ENCODE measurements at regions not wholly inside any gene's neighbourhood (a gene's known extent, or its start where the extent isn't known, plus 50 kb on each side); places are given as distances from the start of the nearest gene placed in this dataset.

DNA sequence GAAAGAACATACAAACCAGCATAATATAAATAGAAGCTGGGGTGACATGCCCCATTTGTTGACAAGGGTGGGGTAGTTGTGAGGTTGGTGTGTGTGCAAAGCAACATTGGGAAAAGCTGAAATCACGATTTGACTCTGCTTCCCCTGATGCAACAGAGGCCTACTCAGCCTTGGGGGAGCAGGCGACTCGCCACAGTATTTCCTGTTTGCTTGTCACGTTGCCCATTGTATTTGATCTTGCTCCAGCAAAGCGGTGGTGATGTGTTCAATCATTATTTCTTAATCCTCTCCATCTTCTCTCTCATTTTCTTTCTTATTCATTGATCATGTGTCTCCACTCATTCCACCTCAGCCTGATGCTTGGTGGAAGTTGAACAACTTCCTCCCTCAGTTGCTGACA is 165.8 kb upstream of the CITED2 start:
- WGBS, 4 donors, result 55 to 79% (median 67%) methylated on average over 5 of the region's 5 CpGs

GRCh38 chr6:139539852-139540251 is 165.4 kb upstream of the CITED2 start:
- DNase-seq, result peak in 6 of 7 donors; percentile 30 to 55 (median 32)
- Histone ChIP-seq H3K4me1 (replicated peaks in 1 of 2) (peaks cover 0 to under 1% of the 10 kb centered on the region in 2 donors), H3K4me3 (no peak overlapping the region), H3K36me3 (replicated peaks in 1 of 2) (no peaks in the 10 kb centered on the region), H3K27me3 (no peaks in the 10 kb centered on the region), H3K9me3 (replicated peaks in 1 of 3) (no peaks in the 10 kb centered on the region), H3K27ac (no peak overlapping the region)
- TF ChIP-seq POLR2A (IDR thresholded peaks at IDR 0.05), result no peak
- TF ChIP-seq, protein P1, sequence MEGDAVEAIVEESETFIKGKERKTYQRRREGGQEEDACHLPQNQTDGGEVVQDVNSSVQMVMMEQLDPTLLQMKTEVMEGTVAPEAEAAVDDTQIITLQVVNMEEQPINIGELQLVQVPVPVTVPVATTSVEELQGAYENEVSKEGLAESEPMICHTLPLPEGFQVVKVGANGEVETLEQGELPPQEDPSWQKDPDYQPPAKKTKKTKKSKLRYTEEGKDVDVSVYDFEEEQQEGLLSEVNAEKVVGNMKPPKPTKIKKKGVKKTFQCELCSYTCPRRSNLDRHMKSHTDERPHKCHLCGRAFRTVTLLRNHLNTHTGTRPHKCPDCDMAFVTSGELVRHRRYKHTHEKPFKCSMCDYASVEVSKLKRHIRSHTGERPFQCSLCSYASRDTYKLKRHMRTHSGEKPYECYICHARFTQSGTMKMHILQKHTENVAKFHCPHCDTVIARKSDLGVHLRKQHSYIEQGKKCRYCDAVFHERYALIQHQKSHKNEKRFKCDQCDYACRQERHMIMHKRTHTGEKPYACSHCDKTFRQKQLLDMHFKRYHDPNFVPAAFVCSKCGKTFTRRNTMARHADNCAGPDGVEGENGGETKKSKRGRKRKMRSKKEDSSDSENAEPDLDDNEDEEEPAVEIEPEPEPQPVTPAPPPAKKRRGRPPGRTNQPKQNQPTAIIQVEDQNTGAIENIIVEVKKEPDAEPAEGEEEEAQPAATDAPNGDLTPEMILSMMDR (IDR thresholded peaks at IDR 0.05), result no peak
- intact Hi-C loops (cut with DNase I), result no loop called here
- WGBS, 4 donors, result 76 to 94% (median 88%) methylated on average over 12 of the region's 12 CpGs

More for the DNA sequence above, 165.8 kb upstream of the CITED2 start:
- Histone ChIP-seq H3K9me3 (replicated peaks in 1 of 3) (no peaks in the 10 kb centered on the region), H3K36me3 (replicated peaks in 1 of 2) (no peaks in the 10 kb centered on the region), H3K27me3 (no peaks in the 10 kb centered on the region), H3K27ac (no peak overlapping the region), H3K4me3 (no peak overlapping the region), H3K4me1 (replicated peaks in 1 of 2) (peaks cover 4 to 5% of the 10 kb centered on the region in 2 donors)
- intact Hi-C loops (cut with DNase I), result no loop called here
- peak in 1 of 7 donors; percentile 9 for DNase-seq
- TF ChIP-seq POLR2A (IDR thresholded peaks at IDR 0.05), result no peak
- TF ChIP-seq, protein P1 (IDR thresholded peaks at IDR 0.05), result no peak

- no peak for DNase-seq
- Histone ChIP-seq H3K4me1 (replicated peaks in 1 of 2) (peaks cover 0 to 10% of the 10 kb centered on the region in 2 donors), H3K4me3 (no peak overlapping the region), H3K9me3 (replicated peaks in 1 of 3) (no peaks in the 10 kb centered on the region), H3K36me3 (replicated peaks in 1 of 2) (no peaks in the 10 kb centered on the region), H3K27me3 (no peaks in the 10 kb centered on the region), H3K27ac (no peak overlapping the region)
- intact Hi-C loops (cut with DNase I), result no loop called here
- TF ChIP-seq POLR2A (IDR thresholded peaks at IDR 0.05), result no peak
- TF ChIP-seq, protein P1 (IDR thresholded peaks at IDR 0.05), result no peak
- WGBS, 4 donors, result 92 to 96% (median 95%) methylated on average over 7 of the region's 7 CpGs
Measured at GRCh38 chr6:139538366-139538765, 163.9 kb upstream of the CITED2 start.

DNA sequence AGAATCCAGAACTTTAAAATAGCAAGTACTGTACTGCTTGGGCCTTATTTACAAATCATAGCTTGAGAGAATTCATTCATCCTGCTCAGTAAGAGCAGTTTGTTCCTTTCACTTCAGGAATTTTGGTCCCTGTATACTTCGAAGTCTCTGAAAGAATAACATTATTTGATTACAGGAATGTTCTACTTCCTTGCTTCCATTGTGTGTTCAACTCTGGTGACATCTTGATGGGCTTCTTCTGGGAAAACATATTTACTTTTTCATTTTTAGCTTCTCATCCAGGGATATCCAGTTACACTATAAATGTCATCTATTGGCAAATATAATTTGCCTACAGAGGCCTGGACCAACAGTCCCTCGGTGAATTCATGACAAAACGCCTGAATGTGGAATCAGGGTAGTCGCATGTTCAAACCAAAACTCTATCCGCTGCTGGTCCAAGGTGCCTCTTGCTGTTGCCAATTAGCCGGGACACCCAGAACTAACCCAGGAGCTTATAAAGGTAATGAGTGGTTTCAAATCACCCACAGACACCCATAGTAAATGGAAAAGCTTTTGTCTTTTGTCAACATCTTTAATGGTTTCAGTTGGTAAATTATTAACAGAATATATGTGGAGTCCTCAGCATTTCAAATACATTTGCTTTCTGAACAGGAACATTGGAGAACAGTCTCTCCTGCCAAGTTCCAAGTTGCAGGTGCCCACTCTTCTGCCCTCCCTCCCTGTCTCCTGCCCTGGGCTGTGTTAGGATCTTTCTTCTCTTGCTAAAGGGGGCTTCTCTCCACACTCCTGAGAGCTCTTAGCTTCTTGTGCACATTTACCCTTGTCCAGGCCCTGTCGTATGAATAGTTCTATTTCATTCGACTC is 162.5 kb upstream of the CITED2 start:
- Histone ChIP-seq H3K36me3 (replicated peaks in 1 of 2) (no peaks in the 10 kb centered on the region), H3K27ac (no peak overlapping the region), H3K4me1 (replicated peaks in 1 of 2) (peaks cover 0 to 15% of the 10 kb centered on the region in 2 donors), H3K27me3 (no peaks in the 10 kb centered on the region), H3K9me3 (replicated peaks in 1 of 3) (no peaks in the 10 kb centered on the region), H3K4me3 (no peak overlapping the region)
- intact Hi-C loops (cut with DNase I), result no loop called here
- no peak for DNase-seq
- TF ChIP-seq, protein P1 (IDR thresholded peaks at IDR 0.05), result no peak
- TF ChIP-seq POLR2A (IDR thresholded peaks at IDR 0.05), result no peak
- 86 to 93% (median 90%) methylated on average over 8 of the region's 8 CpGs for WGBS, 4 donors
